ENCODE measurements at regions not wholly inside any gene's neighbourhood (a gene's known extent, or its start where the extent isn't known, plus 50 kb on each side); places are given as distances from the start of the nearest gene placed in this dataset.

GRCh38 chr3:105235221-105235620 lies 131.5 kb upstream of the ALCAM start:
- no peak for TF ChIP-seq EZH2 (IDR thresholded peaks at IDR 0.05; ENCODE audit: borderline replicate concordance, low read depth, low read length, severe bottlenecking)
- TF ChIP-seq CTCF (IDR thresholded peaks at IDR 0.05; ENCODE audit: borderline replicate concordance, extremely low read depth, low read length, poor library complexity, severe bottlenecking): no peak
